Lung (tissue), 11 donors: ENCODE measurements at regions not wholly inside any gene's neighbourhood (a gene's known extent, or its start where the extent isn't known, plus 50 kb on each side); places are given as distances from the start of the nearest gene placed in this dataset.

Experiments
- ATAC-seq: fragments of 200-7000 bp; cut with Tn5 transposase; one replicate; pipeline ENCODE4 v1.9.1; 2020; ENCODE audit warnings: moderate number of reproducible peaks; ENCODE audit not compliant: insufficient read depth, low FRiP score
- DNase-seq, 3 donors: peaks; one replicate each; pipeline ENCODE4 v3.0.0-alpha.2; 2013 to 2017
- H3K27ac ChIP-seq, 2 donors: one replicate each; pipeline ENCODE4 v1.5.1; 2013; ENCODE audit warnings: mild to moderate bottlenecking in 2 of 2, moderate library complexity in 2 of 2, control low read depth in 1 of 2, inconsistent platforms in 1 of 2, low read depth in 1 of 2, low read length in 1 of 2
- H3K27me3 ChIP-seq, 3 donors: one replicate each; pipeline ENCODE4 v1.5.1; 2013; ENCODE audit warnings: low read length in 2 of 3; ENCODE audit not compliant: control insufficient read depth in 3 of 3, insufficient read depth in 3 of 3
- H3K36me3 ChIP-seq, 4 donors: one replicate each; pipeline ENCODE4 v1.5.1; 2013; ENCODE audit warnings: low read length in 4 of 4, mild to moderate bottlenecking in 1 of 4, moderate library complexity in 1 of 4; ENCODE audit not compliant: control insufficient read depth in 4 of 4, insufficient read depth in 4 of 4
- H3K4me1 ChIP-seq, 5 donors: one replicate each; pipeline ENCODE4 v1.5.1; 2013; ENCODE audit warnings: low read length in 5 of 5, mild to moderate bottlenecking in 2 of 5, moderate library complexity in 1 of 5; ENCODE audit not compliant: control insufficient read depth in 5 of 5, insufficient read depth in 5 of 5
- H3K4me3 ChIP-seq: one replicate; pipeline ENCODE4 v1.5.1; 2013; ENCODE audit warnings: mild to moderate bottlenecking, control low read depth, moderate library complexity
- H3K9ac ChIP-seq, 2 donors: one replicate each; pipeline ENCODE4 v1.5.1; 2013; ENCODE audit warnings: low read length in 2 of 2, control low read depth in 1 of 2; ENCODE audit not compliant: insufficient read depth in 1 of 2
- H3K9me3 ChIP-seq, 4 donors: one replicate each; pipeline ENCODE4 v1.5.1; 2013; ENCODE audit warnings: low read length in 3 of 4, mild to moderate bottlenecking in 1 of 4, moderate library complexity in 1 of 4; ENCODE audit not compliant: control insufficient read depth in 4 of 4, insufficient read depth in 3 of 4
- WGBS, 2 donors: extraction: QIAGEN DNeasy Blood & Tissue Kit; methylation state at CpG; one replicate each; pipeline ENCODE4 v1.1.7; 2013; 5-methylcytosine and 5-hydroxymethylcytosine counted together
- TF ChIP-seq, protein P1 (sequence below): IDR thresholded peaks from 2 replicates; pipeline ENCODE4 v1.5.1; 2012; ENCODE audit warnings: mild to moderate bottlenecking; ENCODE audit errors: control extremely low read depth, extremely low read depth
- donor health status: control.
- donor health status: control.
- donor health status: Bipolar disorder and iron deficiency.
- donor health status: healthy.
- donor health status: DM: yes; HTN: yes; CAD: no.

GRCh38 chr6:120924214-120924613 lies 410.1 kb downstream of the TBC1D32 start:
- Histone ChIP-seq H3K4me1 (no peaks in the 10 kb centered on the region), H3K9ac (no peak overlapping the region), H3K9me3 (peaks cover 0 to 3% (median 0%) of the 10 kb centered on the region in 4 donors), H3K27ac (no peak overlapping the region), H3K36me3 (no peaks in the 10 kb centered on the region), H3K4me3 (no peak overlapping the region), H3K27me3 (no peaks in the 10 kb centered on the region)
- ATAC-seq (no peak), DNase-seq (no peak)
- TF ChIP-seq, protein P1, sequence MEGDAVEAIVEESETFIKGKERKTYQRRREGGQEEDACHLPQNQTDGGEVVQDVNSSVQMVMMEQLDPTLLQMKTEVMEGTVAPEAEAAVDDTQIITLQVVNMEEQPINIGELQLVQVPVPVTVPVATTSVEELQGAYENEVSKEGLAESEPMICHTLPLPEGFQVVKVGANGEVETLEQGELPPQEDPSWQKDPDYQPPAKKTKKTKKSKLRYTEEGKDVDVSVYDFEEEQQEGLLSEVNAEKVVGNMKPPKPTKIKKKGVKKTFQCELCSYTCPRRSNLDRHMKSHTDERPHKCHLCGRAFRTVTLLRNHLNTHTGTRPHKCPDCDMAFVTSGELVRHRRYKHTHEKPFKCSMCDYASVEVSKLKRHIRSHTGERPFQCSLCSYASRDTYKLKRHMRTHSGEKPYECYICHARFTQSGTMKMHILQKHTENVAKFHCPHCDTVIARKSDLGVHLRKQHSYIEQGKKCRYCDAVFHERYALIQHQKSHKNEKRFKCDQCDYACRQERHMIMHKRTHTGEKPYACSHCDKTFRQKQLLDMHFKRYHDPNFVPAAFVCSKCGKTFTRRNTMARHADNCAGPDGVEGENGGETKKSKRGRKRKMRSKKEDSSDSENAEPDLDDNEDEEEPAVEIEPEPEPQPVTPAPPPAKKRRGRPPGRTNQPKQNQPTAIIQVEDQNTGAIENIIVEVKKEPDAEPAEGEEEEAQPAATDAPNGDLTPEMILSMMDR = no peak
- 75 to 84% methylated on average over 2 of the region's 2 CpGs for WGBS, 2 donors

- Histone ChIP-seq H3K27ac (no peak overlapping the region), H3K4me3 (no peak overlapping the region), H3K9ac (no peak overlapping the region), H3K27me3 (no peaks in the 10 kb centered on the region), H3K36me3 (no peaks in the 10 kb centered on the region), H3K4me1 (no peaks in the 10 kb centered on the region), H3K9me3 (peaks cover 0 to 2% (median 0%) of the 10 kb centered on the region in 4 donors)
- TF ChIP-seq, protein P1 = no peak
- WGBS, 2 donors = 15 to 63% methylated on average over 1 of the region's 1 CpG
- DNase-seq (no peak), ATAC-seq (no peak)
Observed at GRCh38 chr6:120918137-120918536, 416.1 kb downstream of the TBC1D32 start.

GRCh38 chr6:120916844-120917243 lies 417.4 kb downstream of the TBC1D32 start:
- Histone ChIP-seq H3K9ac (no peak overlapping the region), H3K4me1 (no peaks in the 10 kb centered on the region), H3K36me3 (no peaks in the 10 kb centered on the region), H3K27ac (no peak overlapping the region), H3K27me3 (no peaks in the 10 kb centered on the region), H3K9me3 (peaks cover 0 to 2% (median 0%) of the 10 kb centered on the region in 4 donors), H3K4me3 (no peak overlapping the region)
- ATAC-seq (no peak), DNase-seq (no peak)
- WGBS, 2 donors = 57 to 74% methylated on average over 2 of the region's 2 CpGs
- TF ChIP-seq, protein P1 = no peak

GRCh38 chr6:120913486-120913885 lies 420.8 kb downstream of the TBC1D32 start:
- Histone ChIP-seq H3K4me1 (no peaks in the 10 kb centered on the region), H3K27me3 (no peaks in the 10 kb centered on the region), H3K9ac (no peak overlapping the region), H3K4me3 (no peak overlapping the region), H3K9me3 (no peaks in the 10 kb centered on the region), H3K36me3 (no peaks in the 10 kb centered on the region), H3K27ac (no peak overlapping the region)
- WGBS, 2 donors = 49 to 69% methylated on average over 1 of the region's 1 CpG
- DNase-seq = no peak
- ATAC-seq = no peak
- TF ChIP-seq, protein P1 = no peak
